Neural crest cell (in vitro differentiated cells): ENCODE measurements at regions not wholly inside any gene's neighbourhood (a gene's known extent, or its start where the extent isn't known, plus 50 kb on each side); places are given as distances from the start of the nearest gene placed in this dataset.

ENCODE experiments used
- DNase-seq: peaks from one replicate; pipeline ENCODE4 v3.0.0; 2021; ENCODE audit warnings: low read depth, mixed read lengths, low spot score
- H3K27ac Mint-ChIP-seq: one replicate; pipeline ENCODE4 v1.8.0; 2021; ENCODE audit warnings: mild to moderate bottlenecking, mixed read lengths; ENCODE audit not compliant: unreplicated experiment
- H3K27me3 Mint-ChIP-seq: 2 replicates; pipeline ENCODE4 v1.8.0; 2021; ENCODE audit warnings: low read depth, mild to moderate bottlenecking, mixed read lengths
- H3K36me3 Mint-ChIP-seq: 2 replicates; pipeline ENCODE4 v1.8.0; 2021; ENCODE audit warnings: low read depth, mild to moderate bottlenecking, mixed read lengths
- H3K4me1 Mint-ChIP-seq: 2 replicates; pipeline ENCODE4 v1.8.0; 2021; ENCODE audit warnings: mixed read lengths
- H3K4me3 Mint-ChIP-seq: one replicate; pipeline ENCODE4 v1.8.0; 2021; ENCODE audit warnings: mild to moderate bottlenecking, mixed read lengths
- H3K9me3 Mint-ChIP-seq: 2 replicates; pipeline ENCODE4 v1.8.0; 2021; ENCODE audit warnings: mixed read lengths
- TF ChIP-seq, protein P1 (sequence below): fragments of 200-600 bp; sonication (generic); conservative IDR thresholded peaks from 2 replicates; pipeline ENCODE4 v1.5.0; 2021; ENCODE audit warnings: antibody characterized with exemption, mild to moderate bottlenecking

DNA sequence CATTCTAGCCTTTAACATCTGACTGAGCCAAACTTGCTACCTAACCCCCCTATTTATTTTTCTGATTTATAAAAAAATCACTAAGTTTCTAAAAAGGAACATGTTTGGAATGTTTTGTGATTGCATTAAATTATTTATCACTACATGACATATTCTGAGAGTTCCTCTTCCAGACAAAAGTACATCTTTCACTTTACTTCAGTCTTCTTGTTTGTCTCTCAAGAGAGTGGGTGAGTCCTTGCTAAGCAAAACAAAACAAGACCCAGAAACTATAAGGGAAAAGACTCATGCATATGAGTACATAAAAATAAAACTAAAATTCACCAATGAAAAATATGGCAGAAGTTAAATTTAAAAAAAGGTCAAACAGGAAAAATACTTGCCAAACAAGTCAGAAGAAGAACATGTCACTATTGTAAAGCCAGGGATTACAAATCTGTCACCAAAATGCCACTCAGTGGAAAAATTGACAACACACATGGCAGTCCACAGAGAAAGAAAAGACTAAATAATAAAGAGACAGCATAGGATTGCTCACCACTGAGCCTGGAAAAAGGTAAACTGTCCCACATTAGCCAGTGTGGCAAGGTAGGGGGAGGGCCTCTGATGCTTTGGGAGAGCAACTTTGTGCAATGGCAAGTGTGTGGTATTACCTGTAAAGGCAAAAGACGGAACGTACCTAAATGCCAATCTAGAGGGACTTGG is 166.7 kb upstream of the ZNF32 start:
- no peaks in the 10 kb centered on the region for H3K27me3 Mint-ChIP-seq
- H3K9me3 Mint-ChIP-seq, result no peaks in the 10 kb centered on the region
- TF ChIP-seq, protein P1, sequence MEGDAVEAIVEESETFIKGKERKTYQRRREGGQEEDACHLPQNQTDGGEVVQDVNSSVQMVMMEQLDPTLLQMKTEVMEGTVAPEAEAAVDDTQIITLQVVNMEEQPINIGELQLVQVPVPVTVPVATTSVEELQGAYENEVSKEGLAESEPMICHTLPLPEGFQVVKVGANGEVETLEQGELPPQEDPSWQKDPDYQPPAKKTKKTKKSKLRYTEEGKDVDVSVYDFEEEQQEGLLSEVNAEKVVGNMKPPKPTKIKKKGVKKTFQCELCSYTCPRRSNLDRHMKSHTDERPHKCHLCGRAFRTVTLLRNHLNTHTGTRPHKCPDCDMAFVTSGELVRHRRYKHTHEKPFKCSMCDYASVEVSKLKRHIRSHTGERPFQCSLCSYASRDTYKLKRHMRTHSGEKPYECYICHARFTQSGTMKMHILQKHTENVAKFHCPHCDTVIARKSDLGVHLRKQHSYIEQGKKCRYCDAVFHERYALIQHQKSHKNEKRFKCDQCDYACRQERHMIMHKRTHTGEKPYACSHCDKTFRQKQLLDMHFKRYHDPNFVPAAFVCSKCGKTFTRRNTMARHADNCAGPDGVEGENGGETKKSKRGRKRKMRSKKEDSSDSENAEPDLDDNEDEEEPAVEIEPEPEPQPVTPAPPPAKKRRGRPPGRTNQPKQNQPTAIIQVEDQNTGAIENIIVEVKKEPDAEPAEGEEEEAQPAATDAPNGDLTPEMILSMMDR, result no peak
- no peak for DNase-seq
- no peak overlapping the region for H3K4me3 Mint-ChIP-seq
- no peak overlapping the region for H3K27ac Mint-ChIP-seq
- H3K4me1 Mint-ChIP-seq, result peaks cover 5% of the 10 kb centered on the region
- no peaks in the 10 kb centered on the region for H3K36me3 Mint-ChIP-seq

DNA sequence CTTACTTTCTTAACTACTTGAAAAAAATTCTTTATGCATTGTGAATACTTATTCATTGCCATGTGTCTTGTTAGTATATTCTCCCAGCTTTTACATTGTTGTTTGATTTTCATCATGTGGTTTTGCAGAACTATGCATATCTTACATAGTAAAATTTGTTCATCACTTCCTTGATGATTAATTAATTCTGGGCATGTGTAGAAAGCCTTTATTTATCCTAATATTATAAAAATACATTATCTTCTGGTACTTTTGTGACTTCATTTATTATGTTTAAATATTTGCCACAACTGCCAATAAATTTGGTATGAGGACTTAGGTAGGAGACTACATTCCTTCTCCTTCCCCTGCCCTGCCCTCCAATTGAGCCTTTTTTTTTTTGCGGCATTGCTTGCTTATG is 166.0 kb upstream of the ZNF32 start:
- TF ChIP-seq, protein P1, result no peak
- Mint-ChIP-seq H3K36me3 (no peaks in the 10 kb centered on the region), H3K9me3 (no peaks in the 10 kb centered on the region), H3K27me3 (no peaks in the 10 kb centered on the region), H3K27ac (no peak overlapping the region), H3K4me3 (no peak overlapping the region), H3K4me1 (no peaks in the 10 kb centered on the region)
- no peak for DNase-seq

DNA sequence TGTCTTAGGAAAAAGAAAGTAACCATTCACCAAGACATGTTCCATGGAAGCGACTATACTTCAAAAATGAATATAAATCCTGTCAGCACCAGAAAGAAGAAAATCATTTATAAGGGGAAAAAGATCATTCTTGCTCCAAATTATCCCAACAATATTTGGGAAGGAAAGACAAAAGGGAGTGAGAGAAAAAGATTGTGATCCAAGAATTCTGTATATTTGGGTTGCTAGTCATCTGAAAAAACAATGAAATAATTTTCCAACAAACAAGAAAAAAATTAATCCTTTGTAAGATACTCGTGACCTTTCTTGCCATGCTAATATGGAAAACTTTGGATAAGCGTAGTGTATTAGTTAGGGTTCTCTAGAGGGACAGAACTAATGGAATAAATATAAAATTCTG is 163.2 kb upstream of the ZNF32 start:
- no peak for DNase-seq
- TF ChIP-seq, protein P1, result no peak
- no peak overlapping the region for H3K27ac Mint-ChIP-seq

DNA sequence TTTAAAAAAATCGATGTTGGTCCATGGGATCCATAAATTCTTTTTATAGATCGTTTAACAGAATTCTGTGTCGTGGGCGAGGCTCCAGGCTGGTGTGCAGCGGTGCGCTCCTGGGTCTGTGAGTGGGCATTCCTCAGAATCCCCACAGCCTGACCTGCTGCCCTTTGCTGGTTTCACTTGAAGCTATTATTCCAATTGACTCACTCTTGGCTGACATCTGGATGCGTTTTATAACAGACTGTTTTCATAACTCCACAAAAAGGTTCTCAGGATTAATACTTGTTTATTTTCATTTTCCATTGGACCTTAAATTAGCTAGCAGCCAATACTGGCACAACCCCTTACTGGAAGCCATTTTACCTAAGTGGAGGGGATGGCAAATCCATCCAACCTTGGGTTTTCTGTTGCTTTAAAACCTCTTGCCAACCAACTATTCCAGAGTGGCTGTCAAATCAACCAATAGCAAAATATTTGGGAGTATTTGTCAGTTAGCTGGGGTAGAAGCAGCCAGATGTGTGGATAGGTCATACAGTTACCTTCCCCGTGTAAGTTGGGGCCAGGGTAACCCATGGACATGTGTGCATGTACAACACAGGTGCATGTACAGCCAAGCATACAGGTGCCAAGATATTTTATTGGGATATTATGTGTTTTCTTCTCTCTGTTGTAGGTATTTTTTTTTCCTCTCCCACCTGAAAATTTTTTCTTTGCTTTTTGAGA is 160.7 kb upstream of the ZNF32 start:
- peaks cover 3% of the 10 kb centered on the region for H3K4me1 Mint-ChIP-seq
- no peaks in the 10 kb centered on the region for H3K36me3 Mint-ChIP-seq
- no peaks in the 10 kb centered on the region for H3K27me3 Mint-ChIP-seq
- no peak overlapping the region for H3K27ac Mint-ChIP-seq
- no peak for DNase-seq
- no peak overlapping the region for H3K4me3 Mint-ChIP-seq
- no peaks in the 10 kb centered on the region for H3K9me3 Mint-ChIP-seq
- TF ChIP-seq, protein P1, result no peak

More for the DNA sequence above, 163.2 kb upstream of the ZNF32 start:
- Mint-ChIP-seq H3K36me3 (no peaks in the 10 kb centered on the region), H3K4me1 (peaks cover 3% of the 10 kb centered on the region), H3K4me3 (no peak overlapping the region), H3K9me3 (no peaks in the 10 kb centered on the region), H3K27me3 (no peaks in the 10 kb centered on the region)

DNA sequence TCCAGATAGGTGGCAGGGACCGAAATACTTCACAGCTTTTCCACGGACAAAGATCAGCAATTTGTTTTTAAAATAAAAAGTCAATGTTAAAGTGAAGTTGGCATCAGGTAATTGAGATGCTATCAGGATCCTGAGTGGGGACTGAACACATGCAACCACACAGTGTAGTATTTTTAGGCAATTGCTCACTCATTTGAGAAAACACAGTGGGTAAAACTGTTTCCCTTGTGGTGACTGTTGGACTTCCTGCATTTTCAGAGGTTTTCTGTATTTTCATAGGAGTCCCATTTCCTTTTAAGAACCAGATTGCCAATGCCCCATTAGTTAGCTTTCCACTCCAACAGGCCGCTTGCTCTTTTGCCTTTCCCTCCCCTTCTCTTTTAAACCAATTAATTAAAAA is 159.5 kb upstream of the ZNF32 start:
- H3K4me1 Mint-ChIP-seq, result peaks cover 3% of the 10 kb centered on the region
- no peaks in the 10 kb centered on the region for H3K27me3 Mint-ChIP-seq
- H3K9me3 Mint-ChIP-seq, result no peaks in the 10 kb centered on the region
- no peak overlapping the region for H3K27ac Mint-ChIP-seq
- no peak overlapping the region for H3K4me3 Mint-ChIP-seq
- H3K36me3 Mint-ChIP-seq, result no peaks in the 10 kb centered on the region
- TF ChIP-seq, protein P1, result no peak
- no peak for DNase-seq
